NB4 (cell line): ENCODE measurements at regions not wholly inside any gene's neighbourhood (a gene's known extent, or its start where the extent isn't known, plus 50 kb on each side); places are given as distances from the start of the nearest gene placed in this dataset.

Experiments used
- DNase-seq: peaks from one replicate; pipeline ENCODE4 v3.0.0; 2010; ENCODE audit warnings: low read depth
- H3K4me3 ChIP-seq: one replicate; pipeline ENCODE4 v1.5.1; 2011; ENCODE audit warnings: mild to moderate bottlenecking, low read depth, low read length, moderate library complexity
- MYC ChIP-seq: IDR thresholded peaks from 2 replicates; pipeline ENCODE4 v1.6.1; 2011; ENCODE audit warnings: low read depth, low read length
- POLR2A ChIP-seq: IDR thresholded peaks from 2 replicates; pipeline ENCODE4 v1.6.1; 2011; ENCODE audit warnings: mild to moderate bottlenecking; ENCODE audit not compliant: insufficient read length; ENCODE audit errors: extremely low read depth
- TF ChIP-seq, protein P1 (sequence below): IDR thresholded peaks from one replicate; pipeline ENCODE4 v1.5.1; 2012; ENCODE audit warnings: low read depth, low read length
- TF ChIP-seq, protein P2 (sequence below): IDR thresholded peaks from 2 replicates; pipeline ENCODE4 v1.6.1; 2011; ENCODE audit warnings: low read depth, low read length

DNA sequence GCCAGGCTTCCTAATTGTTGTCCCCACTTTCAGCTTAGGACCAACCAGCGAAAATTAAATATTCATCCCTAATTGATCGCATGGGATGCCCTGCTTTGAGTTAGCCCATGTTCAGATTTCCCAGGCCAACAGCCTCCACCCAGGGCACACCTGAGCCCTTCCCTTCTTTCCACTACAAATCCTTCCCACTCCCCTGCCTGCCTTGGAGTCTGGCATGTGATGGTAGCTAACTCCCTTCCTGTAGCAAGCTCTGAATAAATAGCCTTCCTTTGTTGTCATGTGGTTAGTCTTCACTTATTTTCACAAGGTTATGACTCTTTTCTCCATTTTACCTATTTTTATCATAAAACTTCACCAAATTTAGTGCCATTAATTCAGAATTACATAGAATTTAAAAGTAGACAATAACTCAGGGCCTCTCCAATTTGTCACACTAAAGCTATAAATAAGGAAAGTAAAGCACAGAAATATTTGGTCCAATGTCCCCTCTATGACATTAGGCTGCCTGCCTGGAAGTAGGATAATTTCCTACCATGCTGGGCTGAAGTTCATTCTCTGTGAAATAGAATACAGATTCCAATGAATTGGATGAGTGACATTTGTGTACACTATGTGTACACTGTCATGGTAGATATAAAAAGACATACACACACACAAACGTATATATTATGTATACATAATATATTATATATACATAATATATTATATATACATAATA lies 166.4 kb upstream of the CPEB2 start:
- DNase-seq = no peak
- TF ChIP-seq, protein P1, sequence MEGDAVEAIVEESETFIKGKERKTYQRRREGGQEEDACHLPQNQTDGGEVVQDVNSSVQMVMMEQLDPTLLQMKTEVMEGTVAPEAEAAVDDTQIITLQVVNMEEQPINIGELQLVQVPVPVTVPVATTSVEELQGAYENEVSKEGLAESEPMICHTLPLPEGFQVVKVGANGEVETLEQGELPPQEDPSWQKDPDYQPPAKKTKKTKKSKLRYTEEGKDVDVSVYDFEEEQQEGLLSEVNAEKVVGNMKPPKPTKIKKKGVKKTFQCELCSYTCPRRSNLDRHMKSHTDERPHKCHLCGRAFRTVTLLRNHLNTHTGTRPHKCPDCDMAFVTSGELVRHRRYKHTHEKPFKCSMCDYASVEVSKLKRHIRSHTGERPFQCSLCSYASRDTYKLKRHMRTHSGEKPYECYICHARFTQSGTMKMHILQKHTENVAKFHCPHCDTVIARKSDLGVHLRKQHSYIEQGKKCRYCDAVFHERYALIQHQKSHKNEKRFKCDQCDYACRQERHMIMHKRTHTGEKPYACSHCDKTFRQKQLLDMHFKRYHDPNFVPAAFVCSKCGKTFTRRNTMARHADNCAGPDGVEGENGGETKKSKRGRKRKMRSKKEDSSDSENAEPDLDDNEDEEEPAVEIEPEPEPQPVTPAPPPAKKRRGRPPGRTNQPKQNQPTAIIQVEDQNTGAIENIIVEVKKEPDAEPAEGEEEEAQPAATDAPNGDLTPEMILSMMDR = no peak
- TF ChIP-seq MYC = no peak
- no peak for TF ChIP-seq POLR2A
- TF ChIP-seq, protein P2, sequence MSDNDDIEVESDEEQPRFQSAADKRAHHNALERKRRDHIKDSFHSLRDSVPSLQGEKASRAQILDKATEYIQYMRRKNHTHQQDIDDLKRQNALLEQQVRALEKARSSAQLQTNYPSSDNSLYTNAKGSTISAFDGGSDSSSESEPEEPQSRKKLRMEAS = no peak
- no peak overlapping the region for H3K4me3 ChIP-seq

DNA sequence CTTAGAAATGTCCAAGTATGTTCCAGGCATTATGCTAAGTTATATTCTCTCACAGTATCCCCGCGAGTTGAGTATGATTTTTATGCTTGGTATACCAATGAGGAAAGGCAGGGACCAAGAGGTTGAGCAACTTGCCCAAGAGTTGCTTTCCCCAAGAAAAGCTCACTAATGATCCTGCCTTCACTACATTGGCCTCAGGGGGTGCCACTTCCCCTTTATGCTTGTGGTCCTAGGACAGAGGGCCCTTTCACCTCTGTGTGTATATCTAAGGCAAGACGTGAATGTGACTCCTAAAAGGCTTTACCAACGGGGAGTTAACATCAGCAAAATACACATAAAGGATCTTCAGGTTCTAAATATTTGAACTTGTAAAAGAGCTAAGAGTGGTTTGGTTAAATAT lies 164.4 kb upstream of the CPEB2 start:
- TF ChIP-seq, protein P2 = no peak
- TF ChIP-seq, protein P1 = no peak
- no peak for TF ChIP-seq POLR2A
- no peak for TF ChIP-seq MYC
- H3K4me3 ChIP-seq = no peak overlapping the region
- DNase-seq = peak; percentile 60

DNA sequence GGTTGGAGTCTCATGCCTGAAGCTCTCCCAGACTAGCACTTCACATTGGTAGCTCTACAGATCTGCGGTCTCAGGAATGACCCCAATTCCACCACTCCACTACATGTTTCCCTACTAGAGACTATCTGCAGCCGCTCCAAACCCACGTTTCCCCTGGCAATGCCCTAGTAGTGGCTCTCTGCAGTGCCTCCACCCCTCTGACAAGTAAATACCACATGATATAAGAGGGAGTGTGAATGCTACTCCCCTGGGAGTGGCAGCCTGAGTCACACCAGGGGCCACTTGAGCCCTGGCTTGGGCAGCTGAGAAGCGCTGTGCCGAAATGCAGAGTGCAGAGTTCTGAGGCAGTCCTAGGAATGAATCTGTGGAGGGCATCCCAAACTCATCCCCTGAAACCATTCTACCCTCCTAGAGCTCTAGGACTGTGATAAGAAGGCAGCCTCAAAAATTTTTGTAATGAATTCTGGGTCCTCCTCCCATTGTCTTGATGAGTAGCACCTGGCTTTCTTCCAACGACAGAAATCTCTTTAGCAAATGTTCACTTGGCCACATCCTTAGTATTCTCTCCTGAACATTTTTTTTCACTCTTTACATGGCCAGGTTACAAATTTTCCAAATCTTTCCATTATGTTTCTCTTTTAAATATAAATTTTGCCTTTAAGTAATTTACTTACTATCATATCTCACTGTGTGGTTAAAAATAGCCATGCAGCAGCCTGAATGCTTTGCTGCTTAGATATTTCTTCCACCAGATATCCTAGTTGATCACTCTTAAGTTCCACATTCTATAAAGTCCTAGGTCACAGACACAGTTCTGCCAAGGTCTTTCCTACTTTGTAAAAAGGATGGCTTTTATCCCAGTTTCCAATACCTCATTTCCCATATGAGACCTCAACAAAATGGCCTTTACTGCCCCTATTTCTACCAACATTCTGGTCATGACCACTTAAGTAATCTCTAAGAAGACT lies 160.2 kb upstream of the CPEB2 start:
- peak; percentile 76 for DNase-seq
- no peak overlapping the region for H3K4me3 ChIP-seq
- TF ChIP-seq, protein P2 = no peak; the same call in 1 of the 2 replicates
- TF ChIP-seq, protein P1 = no peak

DNA sequence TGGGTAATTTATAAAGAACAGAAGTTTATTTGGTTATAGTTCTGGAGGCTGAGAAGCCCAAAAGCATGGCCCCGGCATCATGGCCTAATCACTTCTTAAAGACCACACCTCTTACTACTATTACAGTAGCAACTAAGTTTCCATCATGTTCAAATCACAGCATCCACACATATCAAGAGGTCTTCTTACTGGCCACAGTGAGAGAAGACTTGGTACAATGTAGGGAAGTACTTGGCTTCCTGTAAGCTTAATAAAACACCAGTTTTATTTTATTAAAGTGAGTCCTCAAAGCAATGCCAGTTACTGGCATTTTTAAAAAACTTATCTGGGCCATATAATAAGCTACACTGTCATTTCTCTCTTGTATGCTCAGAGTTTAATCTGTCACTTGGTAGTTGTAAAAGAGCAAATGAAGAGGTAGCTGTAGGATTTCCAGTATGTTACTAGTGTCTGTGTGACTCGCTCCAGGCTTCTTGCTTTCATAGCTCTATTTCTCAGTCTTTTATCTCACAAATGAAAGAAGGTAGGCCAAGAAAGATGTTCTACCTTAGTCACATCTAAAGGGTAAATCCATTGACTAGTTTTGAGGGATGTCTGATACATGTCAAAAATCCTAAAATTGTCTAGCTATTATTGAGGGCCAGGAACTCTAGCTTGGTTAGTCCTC lies 159.2 kb upstream of the CPEB2 start:
- TF ChIP-seq MYC (no peak), POLR2A (no peak)
- TF ChIP-seq, protein P2 = no peak
- no peak for DNase-seq
- no peak overlapping the region for H3K4me3 ChIP-seq

DNA sequence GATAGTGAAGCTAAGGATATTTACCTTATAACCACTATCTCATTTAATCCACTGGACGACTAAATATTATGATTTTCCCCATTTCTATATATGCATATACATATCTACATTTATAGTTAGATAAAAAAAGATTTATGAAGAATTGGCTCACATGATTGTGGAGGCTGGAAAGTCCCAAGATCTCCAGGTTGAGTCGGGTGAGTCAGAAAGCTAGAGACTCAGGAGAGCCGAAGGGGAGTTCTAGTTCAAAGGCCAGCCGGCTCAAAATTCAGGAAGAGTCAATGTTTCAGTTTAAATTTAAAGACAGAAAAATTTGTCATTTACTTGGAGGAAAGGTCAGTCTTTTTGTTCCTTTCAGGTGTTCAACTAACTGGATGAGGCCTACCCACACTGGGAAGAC lies 158.2 kb upstream of the CPEB2 start:
- DNase-seq = no peak
- no peak overlapping the region for H3K4me3 ChIP-seq
- TF ChIP-seq MYC = no peak

DNA sequence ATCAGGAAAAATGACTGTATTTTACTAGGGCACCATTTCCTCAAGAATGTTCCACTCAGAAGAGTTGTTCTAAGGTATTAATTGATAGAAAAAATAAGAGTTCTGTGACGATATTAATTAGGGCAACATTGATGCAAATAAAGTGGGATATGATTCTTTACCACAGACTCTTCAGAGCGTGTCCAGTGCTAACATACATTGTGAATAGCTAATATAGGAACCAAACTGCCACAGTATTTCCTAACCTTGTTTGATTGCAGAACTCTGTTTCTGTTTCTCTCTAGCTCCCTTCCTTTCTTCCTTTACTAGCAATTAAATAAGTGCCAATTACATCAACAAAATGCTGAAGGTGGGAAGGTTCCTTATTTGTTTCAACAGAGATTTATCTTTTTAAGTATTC lies 154.1 kb upstream of the CPEB2 start:
- peak; percentile 17 for DNase-seq
- TF ChIP-seq MYC = no peak
- no peak for TF ChIP-seq POLR2A
- TF ChIP-seq, protein P2 = no peak
- TF ChIP-seq, protein P1 = no peak

More for the DNA sequence above, 154.1 kb upstream of the CPEB2 start:
- H3K4me3 ChIP-seq = no peak overlapping the region
